ENCODE measurements at regions not wholly inside any gene's neighbourhood (a gene's known extent, or its start where the extent isn't known, plus 50 kb on each side); places are given as distances from the start of the nearest gene placed in this dataset.
"Not testable (repeated sequence)": the region's sequence is repeated elsewhere in the genome, so short reads cannot be mapped to it uniquely, and the experiment has no call there.

DNA sequence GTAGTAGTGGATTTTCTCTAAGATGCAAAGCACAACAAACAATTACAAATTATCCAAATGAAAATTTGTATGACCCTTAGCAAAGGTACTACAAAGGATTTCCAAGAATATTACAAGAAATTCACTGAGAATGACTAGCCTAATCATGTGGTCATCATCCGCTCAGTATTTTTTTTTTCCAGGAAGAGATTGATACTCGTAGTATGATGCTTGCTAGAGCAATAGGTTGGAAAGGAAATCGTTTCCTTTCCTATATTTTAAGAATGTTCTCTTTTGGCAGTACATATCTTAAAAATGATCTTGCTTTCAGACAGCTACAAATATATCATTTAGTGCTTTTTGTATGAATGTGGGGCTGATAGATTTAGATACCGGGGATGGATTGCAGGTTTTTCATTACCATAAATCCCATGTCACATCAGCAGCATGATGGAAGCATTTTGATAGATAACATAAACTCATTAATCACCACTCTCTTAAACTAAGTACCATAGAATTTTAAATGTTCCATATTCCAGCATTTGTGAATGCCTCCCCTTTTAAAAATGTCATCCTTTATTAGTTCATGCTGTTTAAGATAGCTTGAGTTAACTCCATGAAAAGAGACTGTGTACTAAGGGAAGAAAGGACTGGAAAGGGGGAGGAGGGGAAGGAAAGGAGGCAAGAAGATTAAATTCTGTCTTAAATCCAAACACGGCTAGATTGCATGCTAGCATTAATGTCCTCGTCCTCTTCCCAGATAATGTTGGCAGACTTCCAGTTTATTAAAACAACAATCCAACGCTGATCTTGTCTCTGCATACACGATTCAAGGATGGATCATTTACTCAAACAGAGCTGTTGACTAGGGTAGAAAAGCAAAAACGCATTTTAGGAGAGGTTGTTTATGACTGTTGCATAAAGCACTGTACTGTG, 311.7 kb upstream of the ZNF608 start:
- Mint-ChIP-seq H3K27me3 (ENCODE audit: low read depth) (no peaks in the 10 kb centered on the region), H3K4me3 (no peak overlapping the region), H3K4me1 (ENCODE audit: low read depth) (no peaks in the 10 kb centered on the region), H3K36me3 (ENCODE audit: low read depth) (no peaks in the 10 kb centered on the region), H3K9me3 (ENCODE audit: insufficient read depth) (no peaks in the 10 kb centered on the region), H3K27ac (no peak overlapping the region)
- DNase-seq (no peak), ATAC-seq (no peak)
- POLR2A ChIA-PET, result interaction anchor here (0.7 kb wide), 1 partner anchor 61 kb away, joined by 3 read pairs; no protein-coding TSS in a partner anchor
- CTCF ChIA-PET, result no interaction called here

DNA sequence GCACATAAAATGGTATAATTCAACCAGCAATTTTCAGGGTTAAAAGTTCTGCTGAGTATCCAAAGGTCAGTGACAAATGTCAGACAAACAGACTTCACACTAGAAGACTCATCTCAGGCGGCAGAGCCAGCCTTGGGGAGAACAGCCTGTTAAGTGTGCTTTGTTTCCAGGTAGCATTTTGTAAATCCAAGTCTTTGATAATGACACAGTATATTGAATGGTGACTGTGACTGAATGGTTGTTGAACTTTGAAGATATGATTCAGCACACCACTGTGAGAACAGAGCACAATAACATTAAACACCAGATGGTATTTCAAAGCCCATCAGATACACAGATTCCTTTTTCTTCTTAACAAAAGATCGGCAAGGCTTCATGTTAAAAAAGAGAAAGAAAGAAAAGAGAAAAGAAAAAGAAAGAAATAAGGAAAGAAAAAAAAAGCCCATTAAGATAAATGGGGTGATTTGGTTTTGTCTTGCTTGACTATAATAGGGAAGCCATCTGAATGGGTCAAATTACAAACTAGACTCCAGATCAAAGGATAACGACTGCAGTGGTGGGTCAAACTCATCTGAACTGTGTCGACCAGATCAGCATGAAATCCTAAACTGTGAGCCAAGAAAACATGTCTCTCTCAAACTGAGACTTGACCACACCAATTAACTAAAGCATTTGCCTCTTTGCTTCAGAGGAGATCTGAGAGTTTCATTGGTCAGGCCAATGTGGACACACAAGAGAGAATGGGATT, 313.0 kb upstream of the ZNF608 start:
- Mint-ChIP-seq H3K27ac (no peak overlapping the region), H3K4me3 (no peak overlapping the region), H3K4me1 (ENCODE audit: low read depth) (no peaks in the 10 kb centered on the region), H3K27me3 (ENCODE audit: low read depth) (no peaks in the 10 kb centered on the region), H3K9me3 (ENCODE audit: insufficient read depth) (no peaks in the 10 kb centered on the region), H3K36me3 (ENCODE audit: low read depth) (no peaks in the 10 kb centered on the region)
- POLR2A ChIA-PET, result no interaction called here
- no peak for ATAC-seq
- DNase-seq, result no peak
- CTCF ChIA-PET, result no interaction called here

DNA sequence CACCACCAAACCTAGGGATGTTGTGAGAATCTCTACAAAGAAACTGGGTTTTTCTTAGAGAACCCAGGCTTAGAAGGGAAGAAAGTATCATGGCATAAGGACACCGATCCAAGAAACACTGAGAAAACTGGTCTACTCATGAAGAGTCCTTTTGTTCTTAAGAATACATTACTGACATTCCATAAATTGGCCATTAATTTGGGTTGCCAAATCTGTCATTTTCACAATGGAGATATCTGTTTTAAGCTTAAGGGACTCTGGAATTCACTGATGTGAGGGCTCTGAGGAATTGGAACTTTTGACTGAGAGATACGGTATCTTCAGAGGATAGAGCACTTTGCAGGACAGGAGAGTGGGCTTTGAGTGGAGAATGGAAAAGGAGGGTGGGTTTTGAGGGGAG, 315.3 kb upstream of the ZNF608 start:
- no peaks in the 10 kb centered on the region for H3K9me3 Mint-ChIP-seq (ENCODE audit: insufficient read depth)
- H3K4me1 Mint-ChIP-seq (ENCODE audit: low read depth), result no peaks in the 10 kb centered on the region
- H3K4me3 Mint-ChIP-seq, result no peak overlapping the region
- DNase-seq (no peak), ATAC-seq (no peak)
- no peaks in the 10 kb centered on the region for H3K27me3 Mint-ChIP-seq (ENCODE audit: low read depth)
- H3K36me3 Mint-ChIP-seq (ENCODE audit: low read depth), result no peaks in the 10 kb centered on the region
- no peak overlapping the region for H3K27ac Mint-ChIP-seq
- ChIA-PET CTCF (no interaction called here), POLR2A (no interaction called here)

DNA sequence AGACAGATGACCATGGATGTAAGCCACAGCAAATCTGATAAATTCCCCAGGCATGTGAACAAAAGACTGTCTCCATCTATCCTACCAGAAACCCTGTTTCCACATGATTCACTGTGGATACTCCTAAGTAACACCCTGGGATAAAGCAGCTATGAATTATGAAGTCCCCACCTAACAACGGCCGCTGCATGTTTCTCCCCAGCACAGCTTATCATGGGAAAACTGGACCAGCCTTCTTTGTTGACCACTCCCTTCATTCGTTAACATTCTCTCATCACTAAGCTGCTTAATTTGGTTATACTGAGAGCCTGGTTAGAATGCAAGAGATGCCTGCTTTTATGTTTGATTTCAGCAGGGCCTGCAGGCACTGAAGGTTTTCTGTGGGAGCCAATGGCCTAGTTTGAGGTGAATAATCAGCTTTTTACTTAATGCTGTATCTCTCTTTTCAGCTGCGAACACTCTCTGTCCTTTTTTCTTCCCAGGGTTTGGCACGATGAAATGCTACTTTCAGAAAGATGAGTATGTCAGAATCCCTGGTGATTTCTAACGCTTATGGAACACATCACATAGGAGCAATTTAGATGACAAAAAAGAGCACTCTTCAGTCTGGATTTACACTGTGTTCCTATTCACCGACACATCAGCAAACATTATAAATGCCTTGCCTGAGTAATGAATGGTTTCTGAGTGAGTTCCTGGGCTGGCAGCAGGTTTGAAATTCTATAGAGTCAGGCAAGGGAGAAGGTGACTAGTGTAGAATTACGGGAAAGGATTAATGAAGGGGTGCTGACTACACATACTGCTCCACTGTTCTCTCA, 318.4 kb upstream of the ZNF608 start:
- no peak overlapping the region for H3K27ac Mint-ChIP-seq
- ATAC-seq, result no peak
- H3K9me3 Mint-ChIP-seq (ENCODE audit: insufficient read depth), result no peaks in the 10 kb centered on the region
- H3K27me3 Mint-ChIP-seq (ENCODE audit: low read depth), result no peaks in the 10 kb centered on the region
- H3K36me3 Mint-ChIP-seq (ENCODE audit: low read depth), result no peaks in the 10 kb centered on the region
- no peak overlapping the region for H3K4me3 Mint-ChIP-seq
- DNase-seq, result no peak
- CTCF ChIA-PET, result no interaction called here
- no peaks in the 10 kb centered on the region for H3K4me1 Mint-ChIP-seq (ENCODE audit: low read depth)
- POLR2A ChIA-PET, result no interaction called here

DNA sequence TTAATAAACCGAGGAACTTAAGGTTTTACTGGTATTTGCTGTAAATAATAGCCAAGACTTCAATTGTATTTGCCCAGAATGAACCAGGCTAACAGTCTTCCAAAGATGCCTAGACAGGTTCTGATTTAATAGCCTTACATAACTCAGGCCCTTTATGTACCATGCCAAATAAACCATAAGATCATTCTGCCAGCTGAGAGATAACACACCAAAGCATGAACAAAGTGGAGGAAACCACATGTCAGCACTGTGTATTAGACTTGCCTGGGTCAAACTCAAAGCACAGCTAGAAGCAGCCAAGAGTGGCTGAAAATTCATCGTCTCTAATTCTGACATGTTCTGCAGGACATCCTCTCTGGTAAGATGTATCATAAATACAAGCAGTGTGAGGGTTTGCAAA, 319.3 kb upstream of the ZNF608 start:
- H3K27ac Mint-ChIP-seq, result no peak overlapping the region
- H3K4me3 Mint-ChIP-seq, result no peak overlapping the region
- H3K36me3 Mint-ChIP-seq (ENCODE audit: low read depth), result no peaks in the 10 kb centered on the region
- no peaks in the 10 kb centered on the region for H3K9me3 Mint-ChIP-seq (ENCODE audit: insufficient read depth)
- ATAC-seq, result no peak
- no peaks in the 10 kb centered on the region for H3K4me1 Mint-ChIP-seq (ENCODE audit: low read depth)
- no peak for DNase-seq
- CTCF ChIA-PET, result no interaction called here
- H3K27me3 Mint-ChIP-seq (ENCODE audit: low read depth), result no peaks in the 10 kb centered on the region
- POLR2A ChIA-PET, result no interaction called here

DNA sequence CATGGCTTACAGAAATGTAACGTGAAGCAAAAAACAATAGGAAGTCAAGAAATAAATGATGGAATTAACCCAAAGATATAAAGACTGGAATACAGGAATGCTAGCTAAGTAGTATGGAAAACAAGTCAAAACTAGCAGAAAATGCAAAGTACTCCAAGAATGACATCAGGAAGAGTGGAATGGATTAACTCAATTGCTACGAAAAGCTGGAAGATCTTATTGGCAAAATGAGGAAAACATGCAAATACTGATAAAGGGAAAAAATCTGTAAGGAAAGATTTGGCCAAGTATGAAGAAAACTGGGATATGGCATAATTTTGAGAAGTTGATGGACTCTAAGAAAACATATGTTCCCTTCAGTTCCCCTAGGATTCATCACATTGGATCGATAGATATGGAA, 324.5 kb upstream of the ZNF608 start:
- ChIA-PET POLR2A (no interaction called here), CTCF (no interaction called here)
- Mint-ChIP-seq H3K27ac (no peak overlapping the region), H3K4me1 (ENCODE audit: low read depth) (no peaks in the 10 kb centered on the region), H3K9me3 (ENCODE audit: insufficient read depth) (peaks cover 13% of the 10 kb centered on the region), H3K4me3 (no peak overlapping the region), H3K36me3 (ENCODE audit: low read depth) (no peaks in the 10 kb centered on the region), H3K27me3 (ENCODE audit: low read depth) (no peaks in the 10 kb centered on the region)
- ATAC-seq (no peak), DNase-seq (no peak)

DNA sequence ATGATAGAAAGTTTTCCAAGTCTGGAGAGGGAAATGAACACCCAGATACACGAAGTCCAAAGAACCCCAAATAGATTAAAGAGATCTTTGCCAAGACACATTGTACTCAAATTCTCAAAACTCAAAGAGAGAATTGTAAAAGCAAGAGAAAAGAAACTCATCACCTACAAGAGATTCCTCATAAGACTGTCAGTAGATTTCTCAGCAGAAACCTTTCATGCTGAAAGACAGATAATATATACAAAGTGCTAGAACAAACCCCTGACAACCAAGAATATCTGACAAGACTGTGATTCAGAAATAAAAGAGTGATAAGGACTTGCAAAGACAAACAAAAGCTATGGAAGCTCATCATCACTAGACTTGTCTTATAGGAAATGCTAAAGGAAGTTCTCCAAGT, 326.7 kb upstream of the ZNF608 start:
- CTCF ChIA-PET, result no interaction called here

DNA sequence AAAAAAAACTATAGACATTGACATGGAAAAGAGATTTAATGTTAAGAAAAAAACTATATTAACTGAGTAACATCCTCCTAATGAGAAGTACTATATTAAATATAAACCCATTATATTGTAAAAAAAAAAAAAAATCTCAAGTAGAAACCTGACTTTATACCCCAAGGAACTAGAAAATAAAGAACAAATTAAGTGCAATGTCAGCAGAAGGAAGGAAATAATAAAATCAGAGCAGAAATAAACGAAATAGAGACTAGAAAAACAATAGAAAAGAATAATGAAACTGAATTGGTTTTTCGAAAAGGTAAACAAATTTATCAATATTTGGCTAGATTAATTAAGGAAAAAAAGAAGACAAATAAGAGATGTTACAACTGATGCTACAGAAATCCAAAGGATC, 329.1 kb upstream of the ZNF608 start:
- ChIA-PET POLR2A (no interaction called here), CTCF (no interaction called here)
- Mint-ChIP-seq H3K4me3 (no peak overlapping the region), H3K27me3 (ENCODE audit: low read depth) (no peaks in the 10 kb centered on the region), H3K27ac (no peak overlapping the region), H3K4me1 (ENCODE audit: low read depth) (no peaks in the 10 kb centered on the region), H3K36me3 (ENCODE audit: low read depth) (no peaks in the 10 kb centered on the region), H3K9me3 (ENCODE audit: insufficient read depth) (peaks cover 13% of the 10 kb centered on the region)
- DNase-seq (no peak), ATAC-seq (no peak)

More for the DNA sequence above, 326.7 kb upstream of the ZNF608 start:
- Mint-ChIP-seq H3K9me3 (ENCODE audit: insufficient read depth) (peaks cover 13% of the 10 kb centered on the region), H3K4me3 (no peak overlapping the region), H3K27me3 (ENCODE audit: low read depth) (no peaks in the 10 kb centered on the region), H3K36me3 (ENCODE audit: low read depth) (no peaks in the 10 kb centered on the region), H3K4me1 (ENCODE audit: low read depth) (no peaks in the 10 kb centered on the region), H3K27ac (no peak overlapping the region)
- ATAC-seq, result no peak
- no peak for DNase-seq
- POLR2A ChIA-PET, result no interaction called here

DNA sequence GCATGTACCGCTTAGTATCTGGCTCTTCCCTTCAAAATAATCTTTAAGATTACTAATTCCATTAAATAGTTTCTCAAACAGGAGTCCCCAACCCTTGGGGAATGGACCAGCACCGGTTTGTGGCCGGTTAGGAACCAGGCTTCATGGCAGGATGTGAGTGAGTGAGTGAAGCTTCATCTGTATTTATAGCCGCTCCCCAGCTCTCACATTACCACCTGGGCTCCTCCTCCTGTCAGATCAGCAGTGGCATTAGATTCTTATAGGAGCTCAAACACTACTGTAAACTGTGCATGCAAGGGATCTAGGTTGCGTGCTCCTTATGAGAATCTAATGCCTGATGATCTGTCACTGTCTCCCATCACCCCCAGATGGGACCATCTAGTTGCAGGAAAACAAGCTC, 332.6 kb upstream of the ZNF608 start:
- DNase-seq; CTCF ChIA-PET; H3K27me3 Mint-ChIP-seq (ENCODE audit: low read depth); H3K9me3 Mint-ChIP-seq (ENCODE audit: insufficient read depth); H3K4me1 Mint-ChIP-seq (ENCODE audit: low read depth); H3K27ac Mint-ChIP-seq; H3K36me3 Mint-ChIP-seq (ENCODE audit: low read depth); POLR2A ChIA-PET; ATAC-seq; H3K4me3 Mint-ChIP-seq: not testable (repeated sequence)

DNA sequence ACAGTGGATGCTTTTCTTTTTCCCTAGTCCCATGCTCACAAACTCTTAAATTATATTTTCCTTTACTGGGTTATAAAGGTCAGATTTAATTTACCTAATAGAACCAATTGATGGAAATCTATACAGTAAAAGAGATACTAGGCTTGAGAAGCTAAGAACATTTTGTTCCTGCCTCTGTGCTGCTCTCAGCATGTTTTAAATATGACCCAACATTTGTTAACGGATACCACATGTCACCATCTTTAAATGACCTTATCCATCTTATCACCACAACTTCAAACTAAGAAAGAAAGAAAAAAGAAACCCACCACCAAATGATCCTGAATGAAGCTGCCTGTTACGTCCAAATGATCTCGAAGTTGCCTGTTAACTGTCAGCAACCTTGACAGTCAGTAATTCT, 334.7 kb upstream of the ZNF608 start:
- Mint-ChIP-seq H3K27me3 (ENCODE audit: low read depth) (no peaks in the 10 kb centered on the region), H3K9me3 (ENCODE audit: insufficient read depth) (no peaks in the 10 kb centered on the region), H3K36me3 (ENCODE audit: low read depth) (no peaks in the 10 kb centered on the region), H3K4me3 (no peak overlapping the region), H3K4me1 (ENCODE audit: low read depth) (no peaks in the 10 kb centered on the region), H3K27ac (no peak overlapping the region)
- ATAC-seq, result no peak
- no peak for DNase-seq
- POLR2A ChIA-PET, result no interaction called here
- CTCF ChIA-PET, result no interaction called here

DNA sequence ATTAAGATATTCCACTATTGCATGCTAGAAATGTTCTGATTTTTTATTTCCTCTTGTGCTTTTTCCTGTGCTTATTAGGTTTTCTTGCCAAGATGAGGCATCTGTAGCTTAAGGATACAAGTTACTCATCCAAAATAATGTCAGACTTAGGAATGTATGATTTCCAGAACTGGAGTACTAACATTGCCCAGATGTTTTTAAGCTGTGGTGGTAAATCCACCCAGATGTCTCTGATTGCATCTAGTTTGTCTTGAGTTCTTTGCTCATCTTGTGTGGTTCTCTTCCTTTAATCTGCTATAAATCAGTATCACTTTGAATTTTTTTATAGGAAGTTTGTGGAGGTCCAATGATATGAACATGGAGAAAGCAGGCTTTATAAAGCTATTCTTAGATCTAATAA, 337.5 kb upstream of the ZNF608 start:
- ATAC-seq, result no peak
- Mint-ChIP-seq H3K4me3 (no peak overlapping the region), H3K9me3 (ENCODE audit: insufficient read depth) (no peaks in the 10 kb centered on the region), H3K27me3 (ENCODE audit: low read depth) (no peaks in the 10 kb centered on the region), H3K27ac (no peak overlapping the region), H3K4me1 (ENCODE audit: low read depth) (no peaks in the 10 kb centered on the region), H3K36me3 (ENCODE audit: low read depth) (no peaks in the 10 kb centered on the region)
- no peak for DNase-seq
- POLR2A ChIA-PET, result no interaction called here
- CTCF ChIA-PET, result no interaction called here

DNA sequence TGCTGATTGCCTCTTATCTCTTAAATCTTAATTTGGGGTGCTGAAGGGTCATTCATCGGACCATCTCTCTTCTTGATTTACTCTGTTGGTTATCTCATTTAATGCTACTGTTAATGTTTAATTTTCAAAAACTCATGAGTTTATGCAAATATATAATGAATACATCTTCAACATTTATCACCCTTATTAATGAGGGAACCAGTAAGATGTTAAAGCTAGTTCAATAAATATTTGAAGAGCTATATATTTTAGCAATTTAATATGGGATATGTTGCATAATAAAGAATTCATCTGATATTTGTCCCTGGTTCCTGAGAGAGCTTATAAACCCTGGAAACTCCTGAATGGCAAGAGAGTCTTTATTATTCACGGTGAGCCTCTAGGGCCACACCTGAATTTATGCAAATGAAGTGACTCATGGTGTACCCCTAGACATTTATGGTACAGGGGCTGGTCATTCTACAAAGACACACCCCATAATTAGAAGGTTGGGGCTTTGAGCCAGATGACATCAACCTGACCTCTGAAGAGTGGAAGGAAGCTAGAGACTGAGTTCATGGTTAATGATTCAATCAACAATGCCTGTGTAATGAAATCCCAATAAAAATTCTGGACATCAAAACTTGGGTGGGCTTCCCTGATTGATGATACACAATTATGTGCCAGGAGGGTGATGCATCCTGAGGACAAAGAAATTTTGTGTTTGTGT, 339.5 kb upstream of the ZNF608 start:
- H3K27me3 Mint-ChIP-seq (ENCODE audit: low read depth), result no peaks in the 10 kb centered on the region

More for the DNA sequence above, 339.5 kb upstream of the ZNF608 start:
- POLR2A ChIA-PET, result no interaction called here
- H3K4me1 Mint-ChIP-seq (ENCODE audit: low read depth), result no peaks in the 10 kb centered on the region
- CTCF ChIA-PET, result no interaction called here
- ATAC-seq (no peak), DNase-seq (no peak)
- H3K9me3 Mint-ChIP-seq (ENCODE audit: insufficient read depth), result no peaks in the 10 kb centered on the region
- H3K27ac Mint-ChIP-seq, result no peak overlapping the region
- H3K4me3 Mint-ChIP-seq, result no peak overlapping the region
- H3K36me3 Mint-ChIP-seq (ENCODE audit: low read depth), result no peaks in the 10 kb centered on the region
